GM12892 (cell line): ENCODE measurements at regions not wholly inside any gene's neighbourhood (a gene's known extent, or its start where the extent isn't known, plus 50 kb on each side); places are given as distances from the start of the nearest gene placed in this dataset.

Experiments
- POLR2A ChIP-seq: IDR thresholded peaks from 2 replicates; pipeline ENCODE4 v1.6.1; 2011; ENCODE audit warnings: low read depth, low read length, control low read depth
- POLR2AphosphoS5 ChIP-seq: IDR thresholded peaks from 2 replicates; pipeline ENCODE4 v1.6.1; 2011; ENCODE audit warnings: low read depth, low read length, control low read depth
- TAF1 ChIP-seq: IDR thresholded peaks from 2 replicates; pipeline ENCODE4 v1.6.1; 2011; ENCODE audit warnings: low read depth, mild to moderate bottlenecking, control low read depth, low read length, borderline replicate concordance

- TF ChIP-seq POLR2A: no peak
- no peak for TF ChIP-seq POLR2AphosphoS5
- no peak for TF ChIP-seq TAF1
These were observed 162.0 kb upstream of the GUCY1A2 start for GRCh38 chr11:107180236-107180635.
